ENCODE measurements at regions not wholly inside any gene's neighbourhood (a gene's known extent, or its start where the extent isn't known, plus 50 kb on each side); places are given as distances from the start of the nearest gene placed in this dataset.

- TF ChIP-seq CTCF (conservative IDR thresholded peaks at IDR 0.05; ENCODE audit: low read length) (no peak), EZH2phosphoT487 (IDR thresholded peaks at IDR 0.05; ENCODE audit: borderline replicate concordance) (no peak)
These were observed 180.3 kb upstream of the UBE3A start for GRCh38 chr15:25619076-25619475.

All from Loucy (cell line).